HCT116 (cell line): ENCODE measurements at regions not wholly inside any gene's neighbourhood (a gene's known extent, or its start where the extent isn't known, plus 50 kb on each side); places are given as distances from the start of the nearest gene placed in this dataset.

Source experiments
- ATAC-seq: fragments of 200-7000 bp; cut with Tn5 transposase; 2 replicates; pipeline ENCODE4 v1.9.1; 2020; ENCODE audit warnings: mild to moderate bottlenecking, moderate library complexity
- BruUV-seq: library from RNA; stranded (reverse); fragments of 400-500 nt; replicated peaks from 2 replicates; lab custom pipeline; 2021; lab: Mats Ljungman, UMichigan
- CTCF ChIA-PET: fragments of 300-600 bp; sonication (Branson Sonifier 250); formaldehyde crosslinking; loops from one replicate; lab custom pipeline; 2021; ENCODE audit warnings: antibody characterized with exemption; lab: Charles Lee
- POLR2A ChIA-PET: fragments of 300-600, 350-600 bp; sonication (Branson Sonifier 250); formaldehyde crosslinking; loops from one replicate; lab custom pipeline; 2021; ENCODE audit warnings: antibody characterized with exemption; lab: Charles Lee
- RAD21 ChIA-PET, 2 experiments: fragments of 300-600 bp; sonication (Branson Sonifier 250); formaldehyde crosslinking; loops; one replicate each; lab custom pipeline; 2023; ENCODE audit warnings: low total read pairs in 2 of 2; ENCODE audit not compliant: uncharacterized antibody in 2 of 2, unreplicated experiment in 2 of 2, low non-redundant PET in 1 of 2; lab: Charles Lee
- DNase-seq: peaks from one replicate; pipeline ENCODE4 v3.0.0-alpha.2; 2010; ENCODE audit warnings: low read depth, low spot score
- H2AFZ ChIP-seq: fragments of 200-600 bp; shearing (Covaris generic), sonication (generic); 2 replicates; pipeline ENCODE4 v1.6.1; 2017; ENCODE audit warnings: low read depth, mixed run types, mixed read lengths, antibody characterized with exemption, low read length; ENCODE audit not compliant: poor library complexity, severe bottlenecking
- H3K27ac ChIP-seq: 2 replicates; pipeline ENCODE4 v1.5.1; 2012; ENCODE audit warnings: low read depth, low read length
- H3K27me3 ChIP-seq: fragments of 200-600 bp; sonication (generic); 2 replicates; pipeline ENCODE4 v1.6.1; 2016; ENCODE audit warnings: mixed run types, low read length, mixed read lengths; ENCODE audit not compliant: insufficient read depth
- H3K36me3 ChIP-seq, 2 experiments: fragments of 200-500 bp in 1 of 2; fragments of 200-600 bp in 1 of 2; sonication (Bioruptor generic) in 1 of 2; sonication (generic) in 1 of 2; 2 replicates each; pipeline versions ENCODE4 v1.5.1 to v1.6.1; 2014 to 2016; ENCODE audit warnings: low read length in 2 of 2, inconsistent platforms in 1 of 2, mixed read lengths in 1 of 2, mixed run types in 1 of 2; ENCODE audit not compliant: insufficient read depth in 2 of 2, control insufficient read depth in 1 of 2
- H3K4me1 ChIP-seq, 2 experiments: fragments of 200-600 bp in 1 of 2; sonication (generic) in 1 of 2; 2 replicates each; pipeline versions ENCODE4 v1.5.1 to v1.6.1; 2012 to 2017; ENCODE audit warnings: low read length in 2 of 2, inconsistent platforms in 1 of 2, mild to moderate bottlenecking in 1 of 2, mixed read lengths in 1 of 2, mixed run types in 1 of 2, moderate library complexity in 1 of 2; ENCODE audit not compliant: insufficient read depth in 2 of 2, control insufficient read depth in 1 of 2
- H3K4me2 ChIP-seq: fragments of 200-600 bp; sonication (generic); 2 replicates; pipeline ENCODE4 v1.6.1; 2017; ENCODE audit warnings: mixed run types, low read length, mixed read lengths
- H3K4me3 ChIP-seq, 2 experiments: fragments of 200-600 bp in 1 of 2; sonication (generic) in 1 of 2; replicated peaks in 1 of 2; 2 replicates each; pipeline ENCODE4 v1.5.1; 2011 to 2016; ENCODE audit warnings: low read length in 2 of 2, control low read depth in 1 of 2, low read depth in 1 of 2, mild to moderate bottlenecking in 1 of 2, mixed read lengths in 1 of 2, mixed run types in 1 of 2
- H3K79me2 ChIP-seq: fragments of 200-600 bp; sonication (generic); 2 replicates; pipeline ENCODE4 v1.6.1; 2017; ENCODE audit warnings: mild to moderate bottlenecking, mixed run types, low read length, moderate library complexity, mixed read lengths; ENCODE audit not compliant: insufficient read depth
- H3K9ac ChIP-seq: fragments of 200-600 bp; sonication (generic); 2 replicates; pipeline ENCODE4 v1.6.1; 2016; ENCODE audit warnings: low read length, mixed read lengths
- H3K9me2 ChIP-seq: fragments of 200-600 bp; sonication (generic), shearing (Covaris generic); 2 replicates; pipeline ENCODE4 v1.6.1; 2017; ENCODE audit warnings: mixed run types, mild to moderate bottlenecking, moderate library complexity; ENCODE audit not compliant: insufficient read depth
- H3K9me3 ChIP-seq, 2 experiments: fragments of 200-500 bp in 1 of 2; fragments of 200-600 bp in 1 of 2; sonication (Bioruptor generic) in 1 of 2; sonication (generic) in 1 of 2; 2 replicates each; pipeline ENCODE4 v1.6.1; 2014 to 2017; ENCODE audit warnings: low read length in 2 of 2, mixed read lengths in 2 of 2, inconsistent platforms in 1 of 2, low read depth in 1 of 2, mild to moderate bottlenecking in 1 of 2, mixed run types in 1 of 2, moderate library complexity in 1 of 2; ENCODE audit not compliant: control insufficient read depth in 1 of 2, insufficient read depth in 1 of 2
- H4K20me1 ChIP-seq: fragments of 200-600 bp; sonication (generic), shearing (Covaris generic); 2 replicates; pipeline ENCODE4 v1.6.1; 2017; ENCODE audit warnings: mixed run types, mild to moderate bottlenecking, moderate library complexity; ENCODE audit not compliant: insufficient read depth
- ATF3 ChIP-seq: IDR thresholded peaks from 2 replicates; pipeline ENCODE4 v1.6.1; 2012
- CBX3 ChIP-seq: IDR thresholded peaks from 2 replicates; pipeline ENCODE4 v1.6.1; 2012; ENCODE audit warnings: low read depth
- CEBPB ChIP-seq: IDR thresholded peaks from 2 replicates; pipeline ENCODE4 v1.6.1; 2012; ENCODE audit warnings: low read depth
- ELF1 ChIP-seq: IDR thresholded peaks from 2 replicates; pipeline ENCODE4 v1.6.1; 2012; ENCODE audit warnings: low read depth, borderline replicate concordance
- EZH2phosphoT487 ChIP-seq: fragments of 200-600 bp; IDR thresholded peaks from 2 replicates; pipeline ENCODE4 v1.6.1; 2018; ENCODE audit warnings: antibody characterized with exemption, borderline replicate concordance
- FOSL1 ChIP-seq: IDR thresholded peaks from 2 replicates; pipeline ENCODE4 v1.6.1; 2012; ENCODE audit warnings: low read depth
- JUND ChIP-seq: IDR thresholded peaks from 2 replicates; pipeline ENCODE4 v1.6.1; 2012
- MAX ChIP-seq: IDR thresholded peaks from 2 replicates; pipeline ENCODE4 v1.6.1; 2012
- POLR2A ChIP-seq: IDR thresholded peaks from 2 replicates; pipeline ENCODE4 v1.7.0; 2011; ENCODE audit warnings: borderline replicate concordance; ENCODE audit not compliant: insufficient read depth, insufficient read length; ENCODE audit errors: extremely low read depth
- RAD21 ChIP-seq: IDR thresholded peaks from 2 replicates; pipeline ENCODE4 v1.6.1; 2012; ENCODE audit warnings: low read depth, mild to moderate bottlenecking
- SIN3A ChIP-seq: IDR thresholded peaks from 2 replicates; pipeline ENCODE4 v1.6.1; 2012; ENCODE audit warnings: low read depth
- SP1 ChIP-seq: IDR thresholded peaks from 2 replicates; pipeline ENCODE4 v1.6.1; 2012; ENCODE audit warnings: low read depth
- TCF7L2 ChIP-seq: IDR thresholded peaks from 2 replicates; pipeline ENCODE4 v1.7.0; 2011; ENCODE audit warnings: borderline replicate concordance, inconsistent platforms; ENCODE audit not compliant: insufficient read depth, insufficient read length; ENCODE audit errors: extremely low read depth
- YY1 ChIP-seq: IDR thresholded peaks from 2 replicates; pipeline ENCODE4 v1.6.1; 2011; ENCODE audit warnings: low read length, low read depth, moderate library complexity, mild to moderate bottlenecking; ENCODE audit not compliant: insufficient replicate concordance; ENCODE audit errors: extremely low read depth
- ZFX ChIP-seq: fragments of 450-650 bp; IDR thresholded peaks from 2 replicates; pipeline ENCODE4 v1.6.1; 2017
- ZNF274 ChIP-seq: fragments of 200-500 bp; sonication (Bioruptor generic); IDR thresholded peaks from 2 replicates; pipeline ENCODE4 v1.6.1; 2014; ENCODE audit warnings: mild to moderate bottlenecking, low read depth, low read length, inconsistent platforms
- intact Hi-C: fragments of 100-400 bp; cut with micrococcal nuclease; formaldehyde crosslinking; loops from 2 replicates; pipeline ENCODE4 v1.10.0; 2022
- TF ChIP-seq, protein P1 (sequence below): IDR thresholded peaks from 2 replicates; pipeline ENCODE4 v1.6.1; 2011; ENCODE audit warnings: mild to moderate bottlenecking, low read length, moderate library complexity; ENCODE audit not compliant: insufficient replicate concordance; ENCODE audit errors: extremely low read depth
- TF ChIP-seq, protein P2 (sequence below): IDR thresholded peaks from 2 replicates; pipeline ENCODE4 v1.6.1; 2012; ENCODE audit warnings: low read depth
- TF ChIP-seq, protein P3 (sequence below), 3 experiments: fragments of 200-600 bp in 1 of 3; sonication (generic) in 1 of 3; IDR thresholded peaks in 2 of 3; conservative IDR thresholded peaks in 1 of 3; 2 replicates each; pipeline ENCODE4 v1.5.1; 2012 to 2017; ENCODE audit warnings: low read depth in 2 of 3, low read length in 2 of 3, antibody characterized with exemption in 1 of 3, borderline replicate concordance in 1 of 3, control low read depth in 1 of 3, mild to moderate bottlenecking in 1 of 3, mixed read lengths in 1 of 3, mixed run types in 1 of 3, moderate library complexity in 1 of 3; ENCODE audit not compliant: insufficient read depth in 1 of 3

GRCh38 chrX:122389005-122389404, 795.1 kb upstream of the GRIA3 start (continued):
- TF ChIP-seq, protein P1, sequence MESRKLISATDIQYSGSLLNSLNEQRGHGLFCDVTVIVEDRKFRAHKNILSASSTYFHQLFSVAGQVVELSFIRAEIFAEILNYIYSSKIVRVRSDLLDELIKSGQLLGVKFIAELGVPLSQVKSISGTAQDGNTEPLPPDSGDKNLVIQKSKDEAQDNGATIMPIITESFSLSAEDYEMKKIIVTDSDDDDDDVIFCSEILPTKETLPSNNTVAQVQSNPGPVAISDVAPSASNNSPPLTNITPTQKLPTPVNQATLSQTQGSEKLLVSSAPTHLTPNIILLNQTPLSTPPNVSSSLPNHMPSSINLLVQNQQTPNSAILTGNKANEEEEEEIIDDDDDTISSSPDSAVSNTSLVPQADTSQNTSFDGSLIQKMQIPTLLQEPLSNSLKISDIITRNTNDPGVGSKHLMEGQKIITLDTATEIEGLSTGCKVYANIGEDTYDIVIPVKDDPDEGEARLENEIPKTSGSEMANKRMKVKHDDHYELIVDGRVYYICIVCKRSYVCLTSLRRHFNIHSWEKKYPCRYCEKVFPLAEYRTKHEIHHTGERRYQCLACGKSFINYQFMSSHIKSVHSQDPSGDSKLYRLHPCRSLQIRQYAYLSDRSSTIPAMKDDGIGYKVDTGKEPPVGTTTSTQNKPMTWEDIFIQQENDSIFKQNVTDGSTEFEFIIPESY = no peak
- TF ChIP-seq CBX3 (no peak), MAX (no peak), FOSL1 (no peak)

GRCh38 chrX:122418758-122419157, 765.3 kb upstream of the GRIA3 start:
- H3K79me2 ChIP-seq = no peaks in the 10 kb centered on the region
- no peak overlapping the region for H3K4me2 ChIP-seq
- intact Hi-C loops = no loop called here
- H3K9ac ChIP-seq = no peak overlapping the region
- H3K9me2 ChIP-seq = no peaks in the 10 kb centered on the region
- no peaks in the 10 kb centered on the region for H4K20me1 ChIP-seq
- ATAC-seq (no peak), DNase-seq (no peak)
- no peaks in the 10 kb centered on the region for H3K27me3 ChIP-seq
- ChIA-PET RAD21 (no interaction called here), CTCF (no interaction called here), POLR2A (no interaction called here)
- BruUV-seq = no TSS peak
- no peaks in the 10 kb centered on the region for H3K36me3 ChIP-seq
- H2AFZ ChIP-seq = no peak overlapping the region
- no peaks in the 10 kb centered on the region for H3K4me1 ChIP-seq
- no peak overlapping the region for H3K4me3 ChIP-seq
- H3K27ac ChIP-seq = no peak overlapping the region
- H3K9me3 ChIP-seq = no peaks in the 10 kb centered on the region
- TF ChIP-seq TCF7L2 (no peak), ELF1 (no peak), YY1 (no peak), EZH2phosphoT487 (no peak), SP1 (no peak), JUND (no peak), ZFX (no peak), ZNF274 (no peak), SIN3A (no peak), CBX3 (no peak), CEBPB (no peak), ATF3 (no peak), FOSL1 (no peak), RAD21 (no peak), MAX (no peak), POLR2A (no peak)
- TF ChIP-seq, protein P2, sequence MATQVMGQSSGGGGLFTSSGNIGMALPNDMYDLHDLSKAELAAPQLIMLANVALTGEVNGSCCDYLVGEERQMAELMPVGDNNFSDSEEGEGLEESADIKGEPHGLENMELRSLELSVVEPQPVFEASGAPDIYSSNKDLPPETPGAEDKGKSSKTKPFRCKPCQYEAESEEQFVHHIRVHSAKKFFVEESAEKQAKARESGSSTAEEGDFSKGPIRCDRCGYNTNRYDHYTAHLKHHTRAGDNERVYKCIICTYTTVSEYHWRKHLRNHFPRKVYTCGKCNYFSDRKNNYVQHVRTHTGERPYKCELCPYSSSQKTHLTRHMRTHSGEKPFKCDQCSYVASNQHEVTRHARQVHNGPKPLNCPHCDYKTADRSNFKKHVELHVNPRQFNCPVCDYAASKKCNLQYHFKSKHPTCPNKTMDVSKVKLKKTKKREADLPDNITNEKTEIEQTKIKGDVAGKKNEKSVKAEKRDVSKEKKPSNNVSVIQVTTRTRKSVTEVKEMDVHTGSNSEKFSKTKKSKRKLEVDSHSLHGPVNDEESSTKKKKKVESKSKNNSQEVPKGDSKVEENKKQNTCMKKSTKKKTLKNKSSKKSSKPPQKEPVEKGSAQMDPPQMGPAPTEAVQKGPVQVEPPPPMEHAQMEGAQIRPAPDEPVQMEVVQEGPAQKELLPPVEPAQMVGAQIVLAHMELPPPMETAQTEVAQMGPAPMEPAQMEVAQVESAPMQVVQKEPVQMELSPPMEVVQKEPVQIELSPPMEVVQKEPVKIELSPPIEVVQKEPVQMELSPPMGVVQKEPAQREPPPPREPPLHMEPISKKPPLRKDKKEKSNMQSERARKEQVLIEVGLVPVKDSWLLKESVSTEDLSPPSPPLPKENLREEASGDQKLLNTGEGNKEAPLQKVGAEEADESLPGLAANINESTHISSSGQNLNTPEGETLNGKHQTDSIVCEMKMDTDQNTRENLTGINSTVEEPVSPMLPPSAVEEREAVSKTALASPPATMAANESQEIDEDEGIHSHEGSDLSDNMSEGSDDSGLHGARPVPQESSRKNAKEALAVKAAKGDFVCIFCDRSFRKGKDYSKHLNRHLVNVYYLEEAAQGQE = no peak
- TF ChIP-seq, protein P3, sequence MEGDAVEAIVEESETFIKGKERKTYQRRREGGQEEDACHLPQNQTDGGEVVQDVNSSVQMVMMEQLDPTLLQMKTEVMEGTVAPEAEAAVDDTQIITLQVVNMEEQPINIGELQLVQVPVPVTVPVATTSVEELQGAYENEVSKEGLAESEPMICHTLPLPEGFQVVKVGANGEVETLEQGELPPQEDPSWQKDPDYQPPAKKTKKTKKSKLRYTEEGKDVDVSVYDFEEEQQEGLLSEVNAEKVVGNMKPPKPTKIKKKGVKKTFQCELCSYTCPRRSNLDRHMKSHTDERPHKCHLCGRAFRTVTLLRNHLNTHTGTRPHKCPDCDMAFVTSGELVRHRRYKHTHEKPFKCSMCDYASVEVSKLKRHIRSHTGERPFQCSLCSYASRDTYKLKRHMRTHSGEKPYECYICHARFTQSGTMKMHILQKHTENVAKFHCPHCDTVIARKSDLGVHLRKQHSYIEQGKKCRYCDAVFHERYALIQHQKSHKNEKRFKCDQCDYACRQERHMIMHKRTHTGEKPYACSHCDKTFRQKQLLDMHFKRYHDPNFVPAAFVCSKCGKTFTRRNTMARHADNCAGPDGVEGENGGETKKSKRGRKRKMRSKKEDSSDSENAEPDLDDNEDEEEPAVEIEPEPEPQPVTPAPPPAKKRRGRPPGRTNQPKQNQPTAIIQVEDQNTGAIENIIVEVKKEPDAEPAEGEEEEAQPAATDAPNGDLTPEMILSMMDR (IDR thresholded peaks at IDR 0.05 in 2 of 3, conservative IDR thresholded peaks at IDR 0.05 in 1 of 3; ENCODE audit: borderline replicate concordance in 1 of 3, insufficient read depth in 1 of 3, low read depth in 2 of 3, low read length in 2 of 3) = no peak
